ENCODE measurements at regions not wholly inside any gene's neighbourhood (a gene's known extent, or its start where the extent isn't known, plus 50 kb on each side); places are given as distances from the start of the nearest gene placed in this dataset.

- DNase-seq, result no peak
- H3K9me3 ChIP-seq (replicated peaks in 1 of 3), result no peaks in the 10 kb centered on the region
- H3K4me1 ChIP-seq (replicated peaks in 1 of 2), result peaks cover 0 to 15% of the 10 kb centered on the region in 2 donors
- H3K36me3 ChIP-seq (replicated peaks in 1 of 2), result no peaks in the 10 kb centered on the region
- WGBS, 4 donors, result 90 to 100% (median 98%) methylated on average over 1 of the region's 1 CpG
- intact Hi-C loops (cut with DNase I), result no loop called here
- no peak for TF ChIP-seq POLR2A (IDR thresholded peaks at IDR 0.05)
- TF ChIP-seq CTCF (IDR thresholded peaks at IDR 0.05), result no peak
- H3K4me3 ChIP-seq, result no peak overlapping the region
- no peaks in the 10 kb centered on the region for H3K27me3 ChIP-seq
- no peak overlapping the region for H3K27ac ChIP-seq
These were observed 65.6 kb downstream of the POU5F2 start for GRCh38 chr5:93675460-93676450.

- H3K36me3 ChIP-seq (replicated peaks in 1 of 2), result no peaks in the 10 kb centered on the region
- WGBS, 4 donors, result 78 to 96% (median 92%) methylated on average over 1 of the region's 1 CpG
- no peaks in the 10 kb centered on the region for H3K27me3 ChIP-seq
- intact Hi-C loops (cut with DNase I), result no loop called here
- no peak overlapping the region for H3K4me3 ChIP-seq
- H3K9me3 ChIP-seq (replicated peaks in 1 of 3), result no peaks in the 10 kb centered on the region
- TF ChIP-seq POLR2A (IDR thresholded peaks at IDR 0.05) (no peak), CTCF (IDR thresholded peaks at IDR 0.05) (no peak)
- peaks cover 0 to 15% of the 10 kb centered on the region in 2 donors for H3K4me1 ChIP-seq (replicated peaks in 1 of 2)
- DNase-seq, result no peak
- no peak overlapping the region for H3K27ac ChIP-seq
These were observed 66.4 kb downstream of the POU5F2 start for GRCh38 chr5:93674866-93675459.

- Histone ChIP-seq H3K36me3 (replicated peaks in 1 of 2) (no peaks in the 10 kb centered on the region), H3K4me1 (replicated peaks in 1 of 2) (peaks cover 0 to 15% of the 10 kb centered on the region in 2 donors), H3K4me3 (no peak overlapping the region), H3K27me3 (no peaks in the 10 kb centered on the region), H3K27ac (no peak overlapping the region), H3K9me3 (replicated peaks in 1 of 3) (no peaks in the 10 kb centered on the region)
- no peak for DNase-seq
- intact Hi-C loops (cut with DNase I), result no loop called here
- WGBS, 4 donors, result 59 to 64% (median 60%) methylated on average over 5 of the region's 5 CpGs
- TF ChIP-seq POLR2A (IDR thresholded peaks at IDR 0.05) (no peak), CTCF (IDR thresholded peaks at IDR 0.05) (no peak)
These were observed 67.3 kb downstream of the POU5F2 start for GRCh38 chr5:93674138-93674537.

GRCh38 chr5:93673316-93673954 lies 68.0 kb downstream of the POU5F2 start:
- 56 to 68% (median 59%) methylated on average over 4 of the region's 4 CpGs for WGBS, 4 donors
- no peaks in the 10 kb centered on the region for H3K9me3 ChIP-seq (replicated peaks in 1 of 3)
- TF ChIP-seq POLR2A (IDR thresholded peaks at IDR 0.05) (no peak), CTCF (IDR thresholded peaks at IDR 0.05) (no peak)
- intact Hi-C loops (cut with DNase I), result no loop called here
- H3K27me3 ChIP-seq, result no peaks in the 10 kb centered on the region
- H3K27ac ChIP-seq, result no peak overlapping the region
- peaks cover 0 to 15% of the 10 kb centered on the region in 2 donors for H3K4me1 ChIP-seq (replicated peaks in 1 of 2)
- no peak overlapping the region for H3K4me3 ChIP-seq
- H3K36me3 ChIP-seq (replicated peaks in 1 of 2), result no peaks in the 10 kb centered on the region
- no peak for DNase-seq
